ENCODE measurements at regions not wholly inside any gene's neighbourhood (a gene's known extent, or its start where the extent isn't known, plus 50 kb on each side); places are given as distances from the start of the nearest gene placed in this dataset.

DNA sequence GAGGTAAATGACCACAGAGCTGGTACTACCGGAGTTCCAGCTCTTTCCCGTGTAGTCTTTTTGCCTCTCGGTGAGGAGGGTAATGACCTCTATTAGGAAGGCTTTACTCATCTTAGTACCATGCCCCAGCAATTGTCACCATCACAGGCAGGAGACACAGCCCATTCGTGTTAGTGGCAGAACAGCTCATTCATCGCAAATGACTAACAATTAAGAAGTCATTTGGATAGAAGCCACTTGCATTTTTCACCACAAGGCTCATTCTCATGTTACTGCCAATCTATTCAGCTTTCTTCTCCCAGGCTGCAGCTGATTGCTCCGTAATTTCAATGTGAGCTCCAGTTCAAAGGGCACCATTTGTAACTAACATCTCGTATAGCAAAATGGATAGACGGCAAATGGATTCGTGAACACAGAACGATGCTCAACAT is 718.8 kb upstream of the TMEM132C start:
- Histone ChIP-seq H3K4me1 (replicated peaks) (no peaks in the 10 kb centered on the region), H3K4me3 (no peak overlapping the region), H3K27ac (no peak overlapping the region), H3K9me3 (no peaks in the 10 kb centered on the region), H3K27me3 (replicated peaks; ENCODE audit: insufficient read depth) (no peaks in the 10 kb centered on the region), H3K36me3 (no peaks in the 10 kb centered on the region)
- no peak for DNase-seq (ENCODE audit: low spot score)
- 35% methylated on average over 10 of the region's 10 CpGs for WGBS
- TF ChIP-seq, protein P1, sequence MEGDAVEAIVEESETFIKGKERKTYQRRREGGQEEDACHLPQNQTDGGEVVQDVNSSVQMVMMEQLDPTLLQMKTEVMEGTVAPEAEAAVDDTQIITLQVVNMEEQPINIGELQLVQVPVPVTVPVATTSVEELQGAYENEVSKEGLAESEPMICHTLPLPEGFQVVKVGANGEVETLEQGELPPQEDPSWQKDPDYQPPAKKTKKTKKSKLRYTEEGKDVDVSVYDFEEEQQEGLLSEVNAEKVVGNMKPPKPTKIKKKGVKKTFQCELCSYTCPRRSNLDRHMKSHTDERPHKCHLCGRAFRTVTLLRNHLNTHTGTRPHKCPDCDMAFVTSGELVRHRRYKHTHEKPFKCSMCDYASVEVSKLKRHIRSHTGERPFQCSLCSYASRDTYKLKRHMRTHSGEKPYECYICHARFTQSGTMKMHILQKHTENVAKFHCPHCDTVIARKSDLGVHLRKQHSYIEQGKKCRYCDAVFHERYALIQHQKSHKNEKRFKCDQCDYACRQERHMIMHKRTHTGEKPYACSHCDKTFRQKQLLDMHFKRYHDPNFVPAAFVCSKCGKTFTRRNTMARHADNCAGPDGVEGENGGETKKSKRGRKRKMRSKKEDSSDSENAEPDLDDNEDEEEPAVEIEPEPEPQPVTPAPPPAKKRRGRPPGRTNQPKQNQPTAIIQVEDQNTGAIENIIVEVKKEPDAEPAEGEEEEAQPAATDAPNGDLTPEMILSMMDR (IDR thresholded peaks at IDR 0.05), result no peak
- no peak for TF ChIP-seq POLR2A (IDR thresholded peaks at IDR 0.05)
- TF ChIP-seq POLR2AphosphoS5 (IDR thresholded peaks at IDR 0.05), result no peak
- intact Hi-C loops (cut with DNase I), result no loop called here

DNA sequence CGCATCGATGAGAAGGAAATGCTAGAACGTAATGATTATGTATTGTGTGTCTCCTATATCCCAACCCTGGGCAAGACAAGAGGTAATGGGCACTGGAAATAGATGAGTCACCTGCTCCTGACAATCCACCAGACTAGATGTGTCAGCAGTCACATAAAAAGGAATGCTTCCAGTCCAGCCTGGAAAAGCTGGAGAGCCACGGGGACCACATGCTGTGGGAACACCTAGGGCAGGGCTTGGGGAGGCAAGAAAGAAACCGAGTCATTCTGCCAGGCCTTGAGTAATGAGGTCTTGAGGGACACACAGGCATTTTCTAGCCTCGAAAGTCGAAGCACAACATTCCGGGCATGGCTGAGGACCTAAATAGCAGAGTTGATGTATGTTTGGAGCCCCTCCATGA is 716.7 kb upstream of the TMEM132C start:
- no peaks in the 10 kb centered on the region for H3K9me3 ChIP-seq
- intact Hi-C loops (cut with DNase I), result no loop called here
- H3K4me3 ChIP-seq, result no peak overlapping the region
- no peak for TF ChIP-seq POLR2AphosphoS5 (IDR thresholded peaks at IDR 0.05)
- TF ChIP-seq, protein P1 (IDR thresholded peaks at IDR 0.05), result no peak
- no peak for TF ChIP-seq POLR2A (IDR thresholded peaks at IDR 0.05)
- 82% methylated on average over 8 of the region's 8 CpGs for WGBS
- DNase-seq (ENCODE audit: low spot score), result no peak
- no peak overlapping the region for H3K27ac ChIP-seq
- H3K36me3 ChIP-seq, result no peaks in the 10 kb centered on the region
- H3K4me1 ChIP-seq (replicated peaks), result no peaks in the 10 kb centered on the region
- no peaks in the 10 kb centered on the region for H3K27me3 ChIP-seq (replicated peaks; ENCODE audit: insufficient read depth)

DNA sequence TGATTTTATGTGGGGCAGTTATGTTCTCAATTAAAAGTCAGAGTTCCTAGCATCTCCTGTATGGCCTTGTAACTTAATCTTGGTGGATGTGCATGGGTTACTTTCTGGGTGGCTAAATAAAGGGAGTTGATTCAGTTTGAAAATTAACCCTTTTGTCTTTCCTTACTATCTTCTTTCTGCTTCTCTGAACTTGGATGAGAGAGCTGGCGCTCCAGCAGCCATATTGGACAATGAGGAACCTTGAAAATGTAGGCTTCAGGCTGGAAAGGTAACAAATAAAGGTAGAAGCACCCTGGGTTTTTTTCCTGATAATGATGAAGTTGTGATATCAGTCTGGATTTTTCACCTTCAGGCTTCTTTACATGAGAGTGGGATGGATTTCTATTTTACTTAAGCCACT is 714.1 kb upstream of the TMEM132C start:
- Histone ChIP-seq H3K27me3 (replicated peaks; ENCODE audit: insufficient read depth) (no peaks in the 10 kb centered on the region), H3K4me3 (no peak overlapping the region), H3K27ac (no peak overlapping the region), H3K36me3 (no peaks in the 10 kb centered on the region), H3K9me3 (no peaks in the 10 kb centered on the region), H3K4me1 (replicated peaks) (no peaks in the 10 kb centered on the region)
- TF ChIP-seq, protein P1 (IDR thresholded peaks at IDR 0.05), result no peak
- no peak for TF ChIP-seq POLR2AphosphoS5 (IDR thresholded peaks at IDR 0.05)
- no peak for TF ChIP-seq POLR2A (IDR thresholded peaks at IDR 0.05)
- intact Hi-C loops (cut with DNase I), result no loop called here
- DNase-seq (ENCODE audit: low spot score), result no peak
- 55% methylated on average over 1 of the region's 1 CpG for WGBS

DNA sequence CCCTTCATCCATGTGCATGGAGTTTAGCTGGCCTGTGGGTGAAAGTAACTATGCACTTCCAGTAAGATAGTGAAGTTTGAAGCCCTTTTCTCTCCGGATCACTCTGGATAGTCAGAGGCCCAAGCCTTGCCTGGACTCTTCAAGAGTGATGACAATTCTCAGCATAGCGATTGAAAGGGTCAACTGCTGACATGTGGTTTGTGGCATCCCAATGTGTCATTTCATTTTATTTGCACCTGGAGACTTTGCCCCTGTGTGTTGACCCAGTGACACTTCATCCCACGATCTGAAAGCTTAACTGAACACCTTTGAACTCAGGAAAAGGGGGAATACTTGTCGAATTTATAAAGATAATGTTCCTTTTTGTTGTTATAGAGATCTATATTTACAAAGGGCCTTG is 711.9 kb upstream of the TMEM132C start:
- Histone ChIP-seq H3K4me1 (replicated peaks) (no peaks in the 10 kb centered on the region), H3K9me3 (no peaks in the 10 kb centered on the region), H3K27ac (no peak overlapping the region), H3K27me3 (replicated peaks; ENCODE audit: insufficient read depth) (no peaks in the 10 kb centered on the region), H3K4me3 (no peak overlapping the region), H3K36me3 (no peaks in the 10 kb centered on the region)
- no peak for TF ChIP-seq POLR2A (IDR thresholded peaks at IDR 0.05)
- no peak for TF ChIP-seq POLR2AphosphoS5 (IDR thresholded peaks at IDR 0.05)
- TF ChIP-seq, protein P1 (IDR thresholded peaks at IDR 0.05), result no peak
- DNase-seq (ENCODE audit: low spot score), result no peak
- intact Hi-C loops (cut with DNase I), result no loop called here
- WGBS, result 69% methylated on average over 4 of the region's 4 CpGs

DNA sequence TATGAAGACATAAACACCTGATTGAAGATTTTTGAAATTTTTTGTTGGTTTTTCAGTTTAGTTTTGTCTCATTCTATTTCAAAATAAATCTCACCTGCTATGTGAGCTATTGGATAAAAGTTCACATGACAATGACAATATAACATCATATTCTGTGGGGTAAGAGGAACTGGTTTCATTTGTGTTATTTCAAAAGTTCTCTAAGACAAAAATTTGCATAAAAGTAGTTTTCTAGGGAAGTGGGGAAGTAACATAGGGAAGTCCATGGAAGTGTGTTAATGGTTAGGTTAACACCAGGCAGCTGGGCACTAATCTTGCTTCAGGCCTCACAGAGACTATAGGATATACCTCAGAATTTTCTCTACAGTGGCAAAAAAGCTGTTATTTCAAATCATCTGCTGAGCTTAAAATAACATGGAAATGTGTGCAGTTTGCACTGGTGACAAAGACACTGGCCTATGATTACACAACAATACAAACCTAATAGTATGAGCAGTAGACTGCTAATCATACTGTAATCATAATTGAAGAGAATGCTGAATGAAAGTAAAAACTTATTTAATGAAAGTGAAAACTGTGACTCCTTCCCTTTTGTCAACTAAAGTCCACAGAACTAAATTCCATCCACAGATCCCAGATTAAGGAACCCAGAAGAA is 710.6 kb upstream of the TMEM132C start:
- H3K4me1 ChIP-seq (replicated peaks), result no peaks in the 10 kb centered on the region
- no peaks in the 10 kb centered on the region for H3K27me3 ChIP-seq (replicated peaks; ENCODE audit: insufficient read depth)
- H3K9me3 ChIP-seq, result no peaks in the 10 kb centered on the region
- no peak overlapping the region for H3K4me3 ChIP-seq
- no peak overlapping the region for H3K27ac ChIP-seq
- no peak for DNase-seq (ENCODE audit: low spot score)
- TF ChIP-seq POLR2A (IDR thresholded peaks at IDR 0.05), result no peak
- TF ChIP-seq, protein P1 (IDR thresholded peaks at IDR 0.05), result no peak
- no peaks in the 10 kb centered on the region for H3K36me3 ChIP-seq
- intact Hi-C loops (cut with DNase I), result no loop called here

Data from prostate gland (tissue), 2 donors.